Astrocyte of the hippocampus (primary cell): ENCODE measurements at regions not wholly inside any gene's neighbourhood (a gene's known extent, or its start where the extent isn't known, plus 50 kb on each side); places are given as distances from the start of the nearest gene placed in this dataset.

Source experiments
- DNase-seq: peaks from one replicate; pipeline ENCODE4 v3.0.0; 2011; ENCODE audit warnings: low read depth, low spot score

DNA sequence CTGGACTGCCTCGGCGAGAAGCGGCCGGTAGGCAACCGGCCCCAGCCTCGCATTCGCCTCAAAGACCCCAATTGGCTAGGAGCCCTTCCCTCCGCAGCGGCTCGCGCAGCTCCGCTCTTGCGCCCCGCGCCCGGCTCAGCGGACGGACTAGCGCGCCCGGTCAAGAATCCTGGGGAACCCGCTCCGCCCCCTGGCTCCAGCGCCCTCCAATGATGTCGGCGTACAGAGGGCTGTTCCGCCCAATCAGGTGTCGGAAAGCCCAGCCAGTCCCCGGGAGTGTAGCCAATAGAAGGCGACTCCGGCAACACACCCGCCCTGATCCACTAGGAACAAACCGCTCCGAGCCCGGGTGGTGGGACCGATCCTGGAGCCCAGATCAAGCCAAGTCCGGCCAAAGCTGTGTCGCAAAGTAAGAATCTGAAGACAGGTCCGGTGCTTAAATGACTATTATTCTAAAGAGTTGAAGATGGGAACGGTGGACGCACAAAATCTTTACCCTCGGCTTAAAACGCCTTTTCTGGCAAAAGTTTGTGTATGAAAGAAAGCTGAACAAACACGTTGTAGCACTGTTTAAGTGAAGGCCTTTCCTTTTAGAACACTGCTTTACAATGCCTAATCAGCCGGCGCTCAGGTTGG is 132.2 kb downstream of the OGFRL1 start:
- DNase-seq: peak; percentile 98

GRCh38 chr6:71421611-71422010 is 133.0 kb downstream of the OGFRL1 start:
- DNase-seq: no peak

- DNase-seq: no peak
Measured at GRCh38 chr6:71430018-71430417, 141.4 kb downstream of the OGFRL1 start.

- no peak for DNase-seq
Measured at GRCh38 chr6:71433441-71433840, 144.8 kb downstream of the OGFRL1 start.

- no peak for DNase-seq
Measured at GRCh38 chr6:71444222-71444621, 155.6 kb downstream of the OGFRL1 start.

DNA sequence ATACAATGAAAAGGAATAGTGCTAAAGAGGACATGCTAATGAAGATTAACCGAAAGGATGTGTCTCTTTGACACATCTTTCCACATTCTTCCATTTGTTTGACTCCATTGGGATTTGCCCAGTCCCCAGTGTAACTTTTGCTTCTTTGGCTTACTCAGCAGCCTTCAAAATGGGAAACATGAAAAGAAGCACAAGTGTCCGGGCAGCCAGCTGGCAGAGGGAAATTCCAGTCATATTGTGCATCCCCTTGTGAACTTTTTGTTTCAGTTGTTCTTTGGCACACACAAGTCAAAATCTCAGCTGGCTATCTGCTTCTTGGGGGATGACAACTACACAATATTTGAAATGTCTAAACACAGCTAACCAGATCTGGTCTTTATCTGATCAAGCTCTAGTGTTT is 157.4 kb downstream of the OGFRL1 start:
- no peak for DNase-seq

DNA sequence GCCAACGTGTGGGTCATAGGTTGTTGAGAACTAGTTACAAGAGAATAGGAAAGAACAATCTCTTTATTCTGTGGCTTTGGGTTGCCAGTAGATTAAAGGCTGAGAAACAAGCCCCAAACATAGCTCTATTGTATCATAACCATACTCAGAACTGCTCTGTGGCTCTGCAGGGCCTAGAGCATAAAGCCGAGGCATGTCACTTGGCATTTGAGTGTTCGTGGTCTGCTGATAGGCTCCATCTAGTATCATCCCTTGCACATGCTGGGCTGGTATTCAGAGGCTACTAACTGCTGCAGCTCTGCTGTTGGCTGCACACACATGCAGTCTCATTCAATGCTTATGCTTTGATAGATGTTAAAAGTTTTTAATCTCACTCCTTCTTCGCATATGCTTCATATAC is 157.9 kb downstream of the OGFRL1 start:
- peak; percentile 20 for DNase-seq

DNA sequence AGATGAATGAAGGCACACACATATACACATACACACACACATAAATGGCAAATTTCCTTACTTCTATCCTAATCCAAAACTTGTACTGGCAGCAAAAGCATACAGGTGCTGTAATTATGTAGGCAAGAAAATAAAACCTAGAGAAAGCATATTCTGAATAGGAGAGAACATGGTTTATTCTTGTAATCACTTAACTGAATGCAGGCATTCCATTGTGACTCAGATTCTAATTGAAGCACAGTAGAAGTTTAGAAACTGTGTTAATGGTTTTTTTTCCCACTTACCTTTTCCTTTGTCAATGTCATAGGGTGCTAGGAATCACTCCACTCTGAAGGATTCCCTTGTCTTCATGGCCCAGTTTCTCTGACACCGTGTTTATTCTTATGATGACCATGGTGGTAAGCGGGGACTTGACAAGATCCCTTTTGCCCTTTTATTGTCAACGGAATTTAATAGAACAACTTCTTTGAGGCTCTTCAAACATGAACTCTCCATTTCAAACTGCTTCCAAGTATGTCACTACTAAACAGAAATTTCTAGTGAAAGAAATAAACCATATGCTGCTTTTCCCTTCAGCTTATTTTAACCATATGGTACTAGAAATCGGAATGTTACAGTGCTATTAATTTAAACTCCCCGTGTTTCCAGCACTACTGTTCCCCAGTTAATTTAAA is 164.2 kb downstream of the OGFRL1 start:
- no peak for DNase-seq

DNA sequence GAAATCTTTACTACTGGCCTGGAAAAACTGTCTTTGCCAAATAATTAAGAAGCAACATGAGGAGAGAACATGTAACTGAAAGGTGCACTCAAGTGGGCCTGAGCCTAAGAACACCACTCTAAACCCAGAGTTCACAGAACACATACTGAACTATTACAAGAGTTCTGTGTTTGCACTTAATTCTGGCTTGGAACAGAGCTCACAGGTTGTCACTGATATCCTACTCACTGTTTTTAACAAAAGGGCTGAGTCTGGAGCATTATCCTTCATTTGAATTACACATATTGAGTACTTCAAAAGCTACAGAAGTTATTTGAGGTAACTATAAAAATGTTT is 164.7 kb downstream of the OGFRL1 start:
- no peak for DNase-seq

DNA sequence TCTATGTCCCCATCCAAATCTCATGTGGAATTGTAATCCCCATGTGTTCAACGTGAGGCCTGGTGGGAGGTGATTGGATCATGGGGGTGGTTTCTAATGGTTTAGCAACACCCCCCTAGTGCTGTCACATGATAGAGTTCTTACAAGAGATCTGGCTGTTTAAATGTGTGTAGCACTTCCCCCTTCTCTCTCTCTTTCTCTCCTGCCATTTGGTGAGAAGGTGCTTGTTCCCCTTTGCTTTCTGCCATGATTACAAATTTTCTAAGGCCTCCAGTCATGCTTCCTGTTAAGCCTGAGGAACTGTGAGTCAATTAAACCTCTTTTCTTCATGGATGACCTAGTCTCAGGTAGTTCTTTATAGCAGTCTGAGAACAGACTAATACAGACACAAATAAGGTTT is 165.4 kb downstream of the OGFRL1 start:
- no peak for DNase-seq

DNA sequence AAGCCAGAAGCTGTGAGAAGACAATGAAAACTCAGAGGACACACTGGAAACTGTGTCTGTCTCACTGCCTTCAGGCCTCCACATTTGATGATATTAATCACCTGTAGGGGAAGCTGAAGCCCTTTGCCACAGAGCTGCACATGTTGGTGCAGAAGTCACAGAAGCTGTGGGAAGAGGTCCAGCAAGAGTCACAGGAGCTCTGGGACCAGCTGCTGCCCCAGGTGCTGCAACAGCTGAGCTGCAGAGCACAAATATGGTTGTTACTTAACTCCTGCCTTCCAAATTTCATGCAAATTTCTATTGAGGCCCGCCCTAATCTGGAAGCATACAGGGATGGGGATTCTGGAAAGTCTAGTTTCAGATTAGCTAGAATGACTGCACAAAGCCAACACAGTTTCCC is 169.3 kb downstream of the OGFRL1 start:
- DNase-seq: no peak

- no peak for DNase-seq
Measured at GRCh38 chr6:71459162-71459561, 170.6 kb downstream of the OGFRL1 start.

GRCh38 chr6:71460933-71461332 is 172.3 kb downstream of the OGFRL1 start:
- peak; percentile 71 for DNase-seq

GRCh38 chr6:71463061-71463460 is 174.4 kb downstream of the OGFRL1 start:
- no peak for DNase-seq

DNA sequence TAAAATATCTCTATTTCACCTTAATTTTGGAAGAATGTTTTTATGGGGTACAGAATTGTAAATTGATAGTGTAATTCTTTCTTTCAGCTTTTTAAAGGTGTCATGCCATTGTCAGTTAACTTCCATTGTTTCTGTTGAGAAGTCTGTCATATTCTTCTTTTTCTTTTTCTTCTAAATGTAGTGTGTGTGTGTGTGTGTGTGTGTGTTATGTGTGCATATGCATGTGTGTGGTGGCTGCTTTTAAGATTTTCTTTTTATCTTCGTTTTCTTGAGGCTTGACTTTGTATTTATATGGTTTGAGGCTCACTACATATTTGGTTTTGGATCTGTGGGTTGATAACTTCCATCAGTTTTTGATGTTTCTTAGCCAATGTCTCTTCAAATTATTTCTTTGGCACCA is 176.5 kb downstream of the OGFRL1 start:
- DNase-seq: no peak

GRCh38 chr6:71466362-71466761 is 177.8 kb downstream of the OGFRL1 start:
- no peak for DNase-seq

DNA sequence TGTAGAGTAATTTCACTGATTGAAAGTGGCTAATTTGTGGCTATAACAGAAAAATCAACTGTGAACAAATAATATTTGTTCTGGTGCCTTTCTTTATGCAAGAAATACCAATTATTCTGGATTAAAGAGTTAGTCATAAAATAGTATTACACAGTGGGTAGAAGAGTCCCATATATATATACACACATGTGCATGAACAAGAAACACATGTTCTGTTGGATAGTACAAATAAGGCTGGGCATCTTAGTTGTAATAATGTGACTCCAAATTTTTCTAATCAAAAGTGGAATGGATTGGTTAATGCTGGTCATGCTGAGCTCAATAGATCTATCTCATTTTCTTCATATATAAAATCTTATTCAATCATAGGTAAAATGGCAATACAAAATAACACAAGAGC is 179.4 kb downstream of the OGFRL1 start:
- DNase-seq: no peak

DNA sequence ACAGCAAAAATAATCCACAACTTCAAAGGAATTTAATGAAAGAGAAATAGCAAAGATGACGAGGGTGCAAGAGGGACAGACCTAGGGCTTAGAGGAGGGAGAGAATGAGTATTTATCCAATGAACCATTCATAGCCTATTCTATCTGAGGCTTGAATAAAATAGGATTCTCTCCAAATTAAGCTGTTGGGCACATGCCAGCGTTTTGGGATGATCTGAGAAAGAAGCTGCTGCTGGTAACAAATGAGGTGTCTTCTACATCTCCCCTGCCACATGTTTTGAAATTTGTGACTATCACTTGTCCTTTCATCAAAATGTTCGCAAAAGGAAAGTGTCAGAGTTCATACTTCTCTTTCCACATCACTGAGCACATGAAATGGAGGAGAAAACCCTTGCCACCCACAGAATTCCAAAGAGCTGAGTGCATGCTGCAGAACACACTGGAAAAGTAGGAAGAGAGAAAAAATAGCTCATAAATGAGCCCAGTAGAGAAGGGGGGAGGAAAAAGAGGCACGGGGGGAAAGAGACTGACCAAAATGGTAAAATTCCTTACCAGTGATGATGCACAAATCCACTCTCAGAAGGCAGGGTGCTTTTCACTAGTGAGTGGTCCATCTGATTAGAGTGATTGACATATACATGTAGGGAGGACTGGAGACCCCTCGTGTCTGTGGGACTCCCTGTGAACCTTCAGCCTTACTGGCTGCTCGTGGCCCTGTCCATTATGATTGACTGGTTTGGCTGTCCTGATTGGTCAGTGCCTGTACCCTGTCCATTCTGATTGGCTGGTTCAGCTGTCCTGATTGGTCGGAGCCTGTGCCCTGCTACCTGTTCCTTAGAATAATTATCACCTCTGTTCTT is 180.5 kb downstream of the OGFRL1 start:
- peak; percentile 96 for DNase-seq

DNA sequence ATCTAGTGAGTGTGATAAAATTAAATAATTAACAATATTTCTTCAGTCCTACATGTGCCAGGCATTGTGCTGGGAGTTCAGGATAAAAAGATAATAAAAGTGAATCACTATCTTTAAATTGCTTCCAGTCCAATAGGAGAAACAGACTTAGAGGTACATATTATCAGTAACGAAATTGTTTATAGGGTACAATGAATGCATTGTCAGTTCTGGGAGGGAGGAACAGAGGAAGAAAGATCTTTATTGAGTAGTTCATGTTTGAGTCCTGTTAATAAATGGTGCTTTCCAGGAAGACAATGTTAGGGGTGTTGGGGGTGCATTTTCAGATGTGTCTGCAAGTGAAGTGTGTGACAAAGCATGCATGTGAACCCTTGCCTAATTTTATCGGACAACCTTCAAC is 183.1 kb downstream of the OGFRL1 start:
- no peak for DNase-seq

- DNase-seq: peak; percentile 94
Measured at GRCh38 chr6:71473926-71474325, 185.3 kb downstream of the OGFRL1 start.

DNA sequence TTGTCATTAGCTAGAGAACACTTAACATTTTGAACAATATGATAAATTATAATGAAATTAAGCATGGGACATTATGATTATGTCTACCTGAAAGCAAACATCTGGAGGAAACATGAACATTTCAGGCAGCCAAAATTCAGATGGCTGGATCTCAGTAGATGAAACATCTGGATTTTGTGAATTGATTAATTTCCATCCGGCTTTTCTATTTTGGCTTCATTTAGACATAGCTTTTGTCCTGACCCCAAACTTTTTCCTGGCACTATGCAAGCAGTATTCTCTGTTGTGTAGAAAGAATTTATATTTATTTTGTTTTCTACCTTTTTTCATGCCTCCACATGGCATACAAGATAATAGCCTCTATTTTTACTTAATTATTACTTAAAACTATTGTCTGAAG is 186.3 kb downstream of the OGFRL1 start:
- DNase-seq: no peak

DNA sequence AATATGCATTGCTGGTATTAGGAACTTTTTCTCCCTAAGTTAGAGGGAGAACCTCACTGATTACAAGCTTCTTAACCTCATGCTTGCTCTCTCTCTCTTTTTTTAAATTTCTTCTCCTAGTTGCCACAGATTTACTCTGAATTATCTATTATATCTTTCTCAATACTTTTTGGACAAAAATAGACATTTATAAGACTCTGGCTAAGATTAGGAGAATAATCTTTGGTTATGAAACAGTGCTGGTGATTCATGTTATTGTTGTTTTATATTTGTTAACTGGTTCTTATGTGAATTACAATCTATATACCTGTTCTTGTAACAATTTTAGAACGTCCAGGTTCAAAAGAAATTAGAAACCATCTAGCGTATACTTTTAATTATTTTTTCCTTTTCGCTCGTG is 187.8 kb downstream of the OGFRL1 start:
- no peak for DNase-seq

DNA sequence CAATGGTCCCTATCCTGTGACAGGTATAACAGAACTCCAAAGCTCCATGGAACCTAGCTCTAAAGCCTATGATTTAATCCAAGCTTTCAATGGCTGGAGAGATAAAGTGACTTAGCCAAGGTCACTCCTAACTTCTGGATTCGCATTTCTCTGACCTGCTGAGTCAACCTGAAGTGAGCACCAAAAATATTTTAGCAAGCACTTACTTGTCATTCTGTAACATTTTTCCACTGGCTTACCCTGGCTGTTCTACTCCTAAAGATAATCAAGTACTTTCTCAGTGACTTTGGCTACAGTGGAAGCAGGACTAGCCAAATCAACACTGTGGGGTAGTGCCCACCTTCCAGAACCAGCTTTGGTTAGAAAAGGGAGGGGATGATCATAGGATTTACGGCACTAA is 188.3 kb downstream of the OGFRL1 start:
- no peak for DNase-seq
